ENCODE measurements at regions not wholly inside any gene's neighbourhood (a gene's known extent, or its start where the extent isn't known, plus 50 kb on each side); places are given as distances from the start of the nearest gene placed in this dataset.

DNA sequence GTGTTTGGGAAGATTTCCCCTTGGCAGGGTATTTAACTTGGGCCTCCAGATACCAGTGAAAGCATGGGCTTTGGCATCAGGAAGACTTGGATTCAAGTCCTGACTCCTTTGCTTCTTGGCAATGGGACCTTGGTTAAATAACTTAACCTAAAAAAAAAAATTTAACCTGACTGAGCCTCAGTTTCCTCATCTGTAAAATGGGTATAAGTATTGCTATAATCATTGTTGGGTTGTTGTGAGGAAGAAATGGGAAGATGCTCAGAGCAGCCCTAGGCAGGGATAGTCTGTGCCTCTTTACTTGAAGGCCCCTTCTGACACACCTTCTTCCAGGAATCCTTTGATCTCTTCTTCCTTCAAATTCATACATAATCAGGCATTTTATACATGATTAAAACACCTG is 70.3 kb downstream of the ZCCHC12 start:
- CTCF ChIA-PET = no interaction called here
- Mint-ChIP-seq H3K4me3 (ENCODE audit: low read depth, unreplicated experiment) (no peak overlapping the region), H3K36me3 (ENCODE audit: insufficient read depth, unreplicated experiment) (no peaks in the 10 kb centered on the region), H3K4me1 (ENCODE audit: low read depth, unreplicated experiment) (no peaks in the 10 kb centered on the region), H3K27me3 (ENCODE audit: unreplicated experiment) (no peaks in the 10 kb centered on the region), H3K27ac (ENCODE audit: unreplicated experiment) (no peak overlapping the region), H3K9me3 (ENCODE audit: low read depth, unreplicated experiment) (no peaks in the 10 kb centered on the region)
- TF ChIP-seq CTCF (IDR thresholded peaks at IDR 0.05; ENCODE audit: unreplicated experiment) = no peak
- BruUV-seq (replicated peaks) = no TSS peak
- no peak for DNase-seq
- intact Hi-C loops (cut with micrococcal nuclease; ENCODE audit: unreplicated experiment) = no loop called here

GRCh38 chrX:118901991-118902390 is 72.4 kb upstream of the LONRF3 start:
- H3K4me1 Mint-ChIP-seq (ENCODE audit: low read depth, unreplicated experiment) = no peaks in the 10 kb centered on the region
- TF ChIP-seq CTCF (IDR thresholded peaks at IDR 0.05; ENCODE audit: unreplicated experiment) = no peak
- H3K36me3 Mint-ChIP-seq (ENCODE audit: insufficient read depth, unreplicated experiment) = no peaks in the 10 kb centered on the region
- BruUV-seq (replicated peaks) = no TSS peak
- no peak overlapping the region for H3K27ac Mint-ChIP-seq (ENCODE audit: unreplicated experiment)
- no peaks in the 10 kb centered on the region for H3K9me3 Mint-ChIP-seq (ENCODE audit: low read depth, unreplicated experiment)
- CTCF ChIA-PET = no interaction called here
- no peak for DNase-seq
- peaks cover 13% of the 10 kb centered on the region for H3K27me3 Mint-ChIP-seq (ENCODE audit: unreplicated experiment)
- intact Hi-C loops (cut with micrococcal nuclease; ENCODE audit: unreplicated experiment) = no loop called here
- no peak overlapping the region for H3K4me3 Mint-ChIP-seq (ENCODE audit: low read depth, unreplicated experiment)

- no peak for DNase-seq
- intact Hi-C loops (cut with micrococcal nuclease; ENCODE audit: unreplicated experiment) = no loop called here
- H3K36me3 Mint-ChIP-seq (ENCODE audit: insufficient read depth, unreplicated experiment) = no peaks in the 10 kb centered on the region
- peaks cover 13% of the 10 kb centered on the region for H3K27me3 Mint-ChIP-seq (ENCODE audit: unreplicated experiment)
- H3K4me3 Mint-ChIP-seq (ENCODE audit: low read depth, unreplicated experiment) = no peak overlapping the region
- H3K9me3 Mint-ChIP-seq (ENCODE audit: low read depth, unreplicated experiment) = no peaks in the 10 kb centered on the region
- CTCF ChIA-PET = interaction anchor here (0.7 kb wide), 1 partner anchor 268 kb away, joined by 3 read pairs; no protein-coding TSS in a partner anchor
- TF ChIP-seq CTCF (IDR thresholded peaks at IDR 0.05; ENCODE audit: unreplicated experiment) = no peak
- no TSS peak for BruUV-seq (replicated peaks)
- H3K4me1 Mint-ChIP-seq (ENCODE audit: low read depth, unreplicated experiment) = no peaks in the 10 kb centered on the region
- no peak overlapping the region for H3K27ac Mint-ChIP-seq (ENCODE audit: unreplicated experiment)
These were observed 70.2 kb upstream of the LONRF3 start for GRCh38 chrX:118904218-118904617.

DNA sequence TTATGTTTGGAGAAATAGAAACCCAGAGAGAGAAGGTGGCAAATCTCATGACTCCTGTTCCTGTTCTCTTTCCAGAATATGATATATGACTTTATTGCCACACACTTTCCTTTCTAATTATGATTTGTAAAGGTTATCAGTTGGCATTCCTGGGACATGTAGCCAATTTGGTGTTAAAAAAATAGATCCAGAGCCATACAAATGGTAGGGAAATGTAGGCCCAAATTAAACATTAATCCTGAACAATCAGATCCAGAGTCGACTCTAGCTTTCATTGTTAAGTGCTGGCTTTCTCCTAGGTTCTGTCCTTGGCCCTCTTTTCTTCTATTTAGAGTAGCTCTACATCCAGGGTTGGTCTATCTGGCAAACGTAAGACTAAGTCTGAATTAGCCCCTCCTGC is 69.8 kb upstream of the LONRF3 start:
- H3K4me1 Mint-ChIP-seq (ENCODE audit: low read depth, unreplicated experiment) = no peaks in the 10 kb centered on the region
- CTCF ChIA-PET = interaction anchor here (0.7 kb wide), 1 partner anchor 193 kb away, joined by 3 read pairs; no protein-coding TSS in a partner anchor
- H3K4me3 Mint-ChIP-seq (ENCODE audit: low read depth, unreplicated experiment) = no peak overlapping the region
- no peaks in the 10 kb centered on the region for H3K9me3 Mint-ChIP-seq (ENCODE audit: low read depth, unreplicated experiment)
- no peak overlapping the region for H3K27ac Mint-ChIP-seq (ENCODE audit: unreplicated experiment)
- no TSS peak for BruUV-seq (replicated peaks)
- peaks cover 13% of the 10 kb centered on the region for H3K27me3 Mint-ChIP-seq (ENCODE audit: unreplicated experiment)
- no peak for TF ChIP-seq CTCF (IDR thresholded peaks at IDR 0.05; ENCODE audit: unreplicated experiment)
- no peaks in the 10 kb centered on the region for H3K36me3 Mint-ChIP-seq (ENCODE audit: insufficient read depth, unreplicated experiment)
- DNase-seq = no peak
- intact Hi-C loops (cut with micrococcal nuclease; ENCODE audit: unreplicated experiment) = no loop called here
